Neural crest cell (in vitro differentiated cells): ENCODE measurements at regions not wholly inside any gene's neighbourhood (a gene's known extent, or its start where the extent isn't known, plus 50 kb on each side); places are given as distances from the start of the nearest gene placed in this dataset.

ENCODE experiments used
- DNase-seq: peaks from one replicate; pipeline ENCODE4 v3.0.0; 2021; ENCODE audit warnings: low read depth, mixed read lengths, low spot score
- H3K27ac Mint-ChIP-seq: one replicate; pipeline ENCODE4 v1.8.0; 2021; ENCODE audit warnings: mild to moderate bottlenecking, mixed read lengths; ENCODE audit not compliant: unreplicated experiment
- H3K27me3 Mint-ChIP-seq: 2 replicates; pipeline ENCODE4 v1.8.0; 2021; ENCODE audit warnings: low read depth, mild to moderate bottlenecking, mixed read lengths
- H3K36me3 Mint-ChIP-seq: 2 replicates; pipeline ENCODE4 v1.8.0; 2021; ENCODE audit warnings: low read depth, mild to moderate bottlenecking, mixed read lengths
- H3K4me1 Mint-ChIP-seq: 2 replicates; pipeline ENCODE4 v1.8.0; 2021; ENCODE audit warnings: mixed read lengths
- H3K4me3 Mint-ChIP-seq: one replicate; pipeline ENCODE4 v1.8.0; 2021; ENCODE audit warnings: mild to moderate bottlenecking, mixed read lengths
- H3K9me3 Mint-ChIP-seq: 2 replicates; pipeline ENCODE4 v1.8.0; 2021; ENCODE audit warnings: mixed read lengths
- CTCF ChIP-seq: fragments of 200-600 bp; sonication (generic); conservative IDR thresholded peaks from 2 replicates; pipeline ENCODE4 v1.5.0; 2021; ENCODE audit warnings: antibody characterized with exemption, mild to moderate bottlenecking

GRCh38 chr3:72447059-72447946 lies 400.9 kb downstream of the SHQ1 start:
- peaks cover 44% of the 10 kb centered on the region for H3K4me1 Mint-ChIP-seq
- H3K4me3 Mint-ChIP-seq: peak overlapping the region; percentile 92
- no peak for TF ChIP-seq CTCF

GRCh38 chr3:72446218-72447058 lies 401.8 kb downstream of the SHQ1 start, which contains the start of gene RYBP:
Gene RYBP, minus strand, starts transcription at chr3:72446621.
- peaks cover 3% of the 10 kb centered on the region for H3K36me3 Mint-ChIP-seq
- peak within 1 kb of the TSS; percentile 92 for H3K4me3 Mint-ChIP-seq
- peak; percentile 41 for DNase-seq
- peak within 1 kb of the TSS; percentile 98 for H3K27ac Mint-ChIP-seq
- no peaks in the 10 kb centered on the region for H3K9me3 Mint-ChIP-seq
- no peak for TF ChIP-seq CTCF
- H3K27me3 Mint-ChIP-seq: peaks cover 34% of the 10 kb centered on the region
- H3K4me1 Mint-ChIP-seq: peaks cover 44% of the 10 kb centered on the region

More at GRCh38 chr3:72447059-72447946, 400.9 kb downstream of the SHQ1 start:
- DNase-seq: peak; percentile 90
- no peaks in the 10 kb centered on the region for H3K9me3 Mint-ChIP-seq
- peaks cover 3% of the 10 kb centered on the region for H3K36me3 Mint-ChIP-seq
- peaks cover 43% of the 10 kb centered on the region for H3K27me3 Mint-ChIP-seq
- H3K27ac Mint-ChIP-seq: no peak overlapping the region

GRCh38 chr3:72445827-72446217 lies 402.4 kb downstream of the SHQ1 start:
- Mint-ChIP-seq H3K9me3 (no peaks in the 10 kb centered on the region), H3K27ac (no peak overlapping the region), H3K36me3 (peaks cover 3% of the 10 kb centered on the region), H3K4me3 (peak overlapping the region; percentile 92), H3K4me1 (peaks cover 44% of the 10 kb centered on the region), H3K27me3 (peaks cover 28% of the 10 kb centered on the region)
- no peak for DNase-seq
- no peak for TF ChIP-seq CTCF

GRCh38 chr3:72444656-72445223 lies 403.5 kb downstream of the SHQ1 start:
- Mint-ChIP-seq H3K4me3 (peak overlapping the region; percentile 92), H3K27me3 (peaks cover 21% of the 10 kb centered on the region), H3K27ac (no peak overlapping the region)

More at GRCh38 chr3:72444656-72445223, 403.5 kb downstream of the SHQ1 start:
- no peak for DNase-seq
- peaks cover 47% of the 10 kb centered on the region for H3K4me1 Mint-ChIP-seq
- H3K36me3 Mint-ChIP-seq: peaks cover 3% of the 10 kb centered on the region
- no peaks in the 10 kb centered on the region for H3K9me3 Mint-ChIP-seq
- TF ChIP-seq CTCF: no peak
